OCI-LY7 (cell line): ENCODE measurements at regions not wholly inside any gene's neighbourhood (a gene's known extent, or its start where the extent isn't known, plus 50 kb on each side); places are given as distances from the start of the nearest gene placed in this dataset.

Experiments used
- EZH2phosphoT487 ChIP-seq: fragments of 200-600 bp; sonication (generic); IDR thresholded peaks from 2 replicates; pipeline ENCODE4 v1.6.1; 2018; ENCODE audit warnings: low read depth, borderline replicate concordance, mild to moderate bottlenecking, mixed run types, antibody characterized with exemption, low read length, moderate library complexity, mixed read lengths
- TF ChIP-seq, protein P1 (sequence below): fragments of 200-600 bp; sonication (generic); conservative IDR thresholded peaks from 2 replicates; pipeline ENCODE4 v1.5.1; 2014; ENCODE audit warnings: mild to moderate bottlenecking, antibody characterized with exemption, low read length, moderate library complexity, mixed read lengths

- TF ChIP-seq, protein P1, sequence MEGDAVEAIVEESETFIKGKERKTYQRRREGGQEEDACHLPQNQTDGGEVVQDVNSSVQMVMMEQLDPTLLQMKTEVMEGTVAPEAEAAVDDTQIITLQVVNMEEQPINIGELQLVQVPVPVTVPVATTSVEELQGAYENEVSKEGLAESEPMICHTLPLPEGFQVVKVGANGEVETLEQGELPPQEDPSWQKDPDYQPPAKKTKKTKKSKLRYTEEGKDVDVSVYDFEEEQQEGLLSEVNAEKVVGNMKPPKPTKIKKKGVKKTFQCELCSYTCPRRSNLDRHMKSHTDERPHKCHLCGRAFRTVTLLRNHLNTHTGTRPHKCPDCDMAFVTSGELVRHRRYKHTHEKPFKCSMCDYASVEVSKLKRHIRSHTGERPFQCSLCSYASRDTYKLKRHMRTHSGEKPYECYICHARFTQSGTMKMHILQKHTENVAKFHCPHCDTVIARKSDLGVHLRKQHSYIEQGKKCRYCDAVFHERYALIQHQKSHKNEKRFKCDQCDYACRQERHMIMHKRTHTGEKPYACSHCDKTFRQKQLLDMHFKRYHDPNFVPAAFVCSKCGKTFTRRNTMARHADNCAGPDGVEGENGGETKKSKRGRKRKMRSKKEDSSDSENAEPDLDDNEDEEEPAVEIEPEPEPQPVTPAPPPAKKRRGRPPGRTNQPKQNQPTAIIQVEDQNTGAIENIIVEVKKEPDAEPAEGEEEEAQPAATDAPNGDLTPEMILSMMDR: no peak
- TF ChIP-seq EZH2phosphoT487: no peak
Observed at GRCh38 chr1:57612833-57613232, 189.0 kb upstream of the DAB1 start.
